K562 (cell line): ENCODE measurements at regions not wholly inside any gene's neighbourhood (a gene's known extent, or its start where the extent isn't known, plus 50 kb on each side); places are given as distances from the start of the nearest gene placed in this dataset.

Source experiments
- ATAC-seq: fragments of 200-7000 bp; cut with Tn5 transposase; 3 replicates; pipeline ENCODE4 v1.9.1; 2020; ENCODE audit warnings: moderate library complexity
- BruUV-seq: library from RNA; stranded (reverse); fragments of 400-500 nt; replicated peaks from 2 replicates; lab custom pipeline; 2021; lab: Mats Ljungman, UMichigan
- CTCF ChIA-PET: fragments of 300-600 bp; formaldehyde crosslinking; extraction: SDS; loops from one replicate; lab custom pipeline; 2021; ENCODE audit warnings: low intra/inter-chr PET ratio; lab: Yijun Ruan, JAX
- POLR2A ChIA-PET: fragments of 300-600, 350-650 bp; sonication (Branson Sonifier 250); formaldehyde crosslinking; extraction: SDS; loops from one replicate; lab custom pipeline; 2021; ENCODE audit warnings: antibody characterized with exemption, inconsistent platforms; lab: Yijun Ruan, JAX
- DNase-seq, 4 experiments: peaks; one replicate each; pipeline versions ENCODE4 v3.0.0 to v3.0.0-alpha.2; 2011 to 2018; ENCODE audit warnings: low spot score in 3 of 4, mixed read lengths in 3 of 4; ENCODE audit errors: extremely low read depth in 1 of 4
- FAIRE-seq: peaks from 2 replicates; lab custom pipeline; 2011; peaks lifted over from hg19 to GRCh38; lab: Jason Lieb, UNC
- H2AFZ ChIP-seq: 2 replicates; pipeline ENCODE4 v1.6.0; 2011; ENCODE audit warnings: low read depth, low read length, control low read depth, inconsistent platforms
- H3K27ac ChIP-seq: fragments of 200-600 bp; 3 replicates; pipeline ENCODE4 v1.8.0; 2011; ENCODE audit warnings: low read depth, mild to moderate bottlenecking, control low read depth, inconsistent platforms, low read length, moderate library complexity, mixed read lengths; ENCODE audit errors: extremely low read depth
- H3K27me3 ChIP-seq, 2 experiments: fragments of 300-600 bp in 1 of 2; 2 replicates in 1 of 2; 3 replicates in 1 of 2; pipeline versions ENCODE4 v1.6.0 to v1.8.0; 2011; ENCODE audit warnings: inconsistent platforms in 2 of 2, low read length in 2 of 2, mild to moderate bottlenecking in 1 of 2, mixed read lengths in 1 of 2, moderate library complexity in 1 of 2; ENCODE audit not compliant: control insufficient read depth in 2 of 2, insufficient read depth in 2 of 2
- H3K36me3 ChIP-seq: fragments of 300-600 bp; 3 replicates; pipeline ENCODE4 v1.8.0; 2011; ENCODE audit warnings: mild to moderate bottlenecking, low read length, inconsistent platforms; ENCODE audit not compliant: control insufficient read depth, insufficient read depth
- H3K4me1 ChIP-seq, 2 experiments: fragments of 200-600 bp in 1 of 2; replicated peaks in 1 of 2; 2 replicates in 1 of 2; 3 replicates in 1 of 2; pipeline versions ENCODE4 v1.5.1 to v1.8.0; 2011; ENCODE audit warnings: inconsistent platforms in 2 of 2, low read length in 2 of 2, mild to moderate bottlenecking in 1 of 2, mixed read lengths in 1 of 2, moderate library complexity in 1 of 2; ENCODE audit not compliant: control insufficient read depth in 2 of 2, insufficient read depth in 2 of 2
- H3K4me2 ChIP-seq: 2 replicates; pipeline ENCODE4 v1.6.1; 2011; ENCODE audit warnings: low read length, control low read depth, inconsistent platforms, mixed read lengths; ENCODE audit not compliant: insufficient read depth
- H3K4me3 ChIP-seq: fragments of 200-600 bp; sonication (generic), shearing (Covaris generic); 2 replicates; pipeline ENCODE4 v1.5.1; 2016; ENCODE audit warnings: control low read depth, inconsistent platforms
- H3K79me2 ChIP-seq: fragments of 200-600 bp; 3 replicates; pipeline ENCODE4 v1.8.0; 2011; ENCODE audit warnings: low read length, inconsistent platforms; ENCODE audit not compliant: control insufficient read depth, insufficient read depth
- H3K9ac ChIP-seq, 2 experiments: 2 replicates each; pipeline versions ENCODE4 v1.6.0 to v1.6.1; 2011; ENCODE audit warnings: low read depth in 2 of 2, low read length in 2 of 2, control low read depth in 1 of 2, inconsistent platforms in 1 of 2, mild to moderate bottlenecking in 1 of 2, mixed read lengths in 1 of 2; ENCODE audit not compliant: insufficient read depth in 1 of 2
- H3K9me1 ChIP-seq: one replicate; pipeline ENCODE4 v1.6.0; 2011; ENCODE audit warnings: inconsistent platforms, mild to moderate bottlenecking, low read length, moderate library complexity; ENCODE audit not compliant: control insufficient read depth, insufficient read depth
- H3K9me3 ChIP-seq: replicated peaks from 2 replicates; pipeline ENCODE4 v1.5.1; 2011; ENCODE audit warnings: low read depth, low read length, inconsistent platforms; ENCODE audit not compliant: control insufficient read depth, insufficient read depth
- H4K20me1 ChIP-seq: replicated peaks from 2 replicates; pipeline ENCODE4 v1.6.1; 2011; ENCODE audit warnings: low read length, inconsistent platforms, mixed read lengths; ENCODE audit not compliant: control insufficient read depth, insufficient read depth
- CBX5 ChIP-seq: IDR thresholded peaks from 2 replicates; pipeline ENCODE4 v1.6.1; 2014; ENCODE audit warnings: low read depth, borderline replicate concordance
- E2F4 ChIP-seq: sonication (generic); formaldehyde crosslinking; IDR thresholded peaks from 2 replicates; pipeline ENCODE4 v1.8.0; 2022; ENCODE audit warnings: mild to moderate bottlenecking, low read depth, missing genetic modification reagents
- FOS ChIP-seq: IDR thresholded peaks from 3 replicates; pipeline ENCODE4 v1.6.1; 2011; ENCODE audit not compliant: insufficient read length; ENCODE audit errors: extremely low read depth
- NFE2 ChIP-seq: IDR thresholded peaks from 2 replicates; pipeline ENCODE4 v1.6.1; 2014; ENCODE audit warnings: antibody characterized with exemption, low read depth
- NR1H2 ChIP-seq: sonication (generic); formaldehyde crosslinking; IDR thresholded peaks from 2 replicates; pipeline ENCODE4 v1.4.0; 2020; ENCODE audit warnings: mild to moderate bottlenecking, missing genetic modification reagents
- POLR2B ChIP-seq: fragments of 450-650 bp; IDR thresholded peaks from 2 replicates; pipeline ENCODE4 v1.6.1; 2018; ENCODE audit warnings: low read depth; ENCODE audit not compliant: partially characterized antibody
- RNF219 ChIP-seq: fragments of 250-450 bp; sonication (Bioruptor Pico); IDR thresholded peaks from 2 replicates; pipeline ENCODE4 v1.5.0; 2022; ENCODE audit warnings: mild to moderate bottlenecking
- SLC30A9 ChIP-seq: fragments of 250-450 bp; sonication (Bioruptor Pico); IDR thresholded peaks from 2 replicates; pipeline ENCODE4 v1.8.0; 2022; ENCODE audit warnings: mild to moderate bottlenecking, moderate library complexity
- SMARCA5 ChIP-seq: fragments of 450-650 bp; IDR thresholded peaks from 2 replicates; pipeline ENCODE4 v1.6.1; 2016
- SP2 ChIP-seq: IDR thresholded peaks from 2 replicates; pipeline ENCODE4 v1.6.1; 2011; ENCODE audit warnings: mild to moderate bottlenecking, low read depth, low read length, moderate library complexity; ENCODE audit not compliant: poor library complexity, severe bottlenecking; ENCODE audit errors: extremely low read depth
- STAT5A ChIP-seq: IDR thresholded peaks from 2 replicates; pipeline ENCODE4 v1.6.1; 2012; ENCODE audit warnings: low read length, inconsistent platforms, borderline replicate concordance
- TEAD2 ChIP-seq: fragments of 450-650 bp; IDR thresholded peaks from 2 replicates; pipeline ENCODE4 v1.6.1; 2016; ENCODE audit warnings: missing genetic modification characterization, control low read depth, missing compliant biosample characterization
- UBTF ChIP-seq, 2 experiments: IDR thresholded peaks; 2 replicates each; pipeline ENCODE4 v1.6.1; 2012; ENCODE audit warnings: improper control_type of control experiment in 2 of 2, low read depth in 2 of 2, low read length in 2 of 2, borderline replicate concordance in 1 of 2
- WGBS: fragments of 100-300 bp; shearing (Covaris generic); methylation state at CpG from one replicate; pipeline ENCODE4 v1.1.6; 2016; ENCODE audit warnings: low coverage, mixed read lengths; ENCODE audit not compliant: insufficient coverage; ENCODE audit errors: missing lambda C conversion rate; 5-methylcytosine and 5-hydroxymethylcytosine counted together
- in situ Hi-C: fragments of 300-500 bp; cut with MboI; formaldehyde crosslinking; loops from 4 replicates; pipeline ENCODE4 v1.15.0; 2018; ENCODE audit warnings: inconsistent platforms, mixed read lengths
- intact Hi-C: fragments of 100-400 bp; cut with micrococcal nuclease; formaldehyde crosslinking; loops from 2 replicates; pipeline ENCODE4 v1.14.2; 2022

GRCh38 chr16:87236516-87237115 lies 80.6 kb downstream of the C16orf95 start:
- no peak for FAIRE-seq
- Histone ChIP-seq H3K79me2 (no peaks in the 10 kb centered on the region), H3K4me2 (no peak overlapping the region), H3K9me3 (no peaks in the 10 kb centered on the region; the same call in 1 of the 2 replicates), H3K4me3 (no peak overlapping the region), H2AFZ (no peak overlapping the region), H3K9me1 (no peaks in the 10 kb centered on the region), H3K27me3 (peaks cover 0 to 21% of the 10 kb centered on the region in 2 experiments; a peak in 2 of 5 replicates), H3K27ac (no peak overlapping the region), H3K36me3 (no peaks in the 10 kb centered on the region), H3K9ac (no peak overlapping the region), H3K4me1 (peaks cover 0 to 4% of the 10 kb centered on the region in 2 experiments; a peak in 1 of 5 replicates), H4K20me1 (peaks cover 9% of the 10 kb centered on the region; the same call in 1 of the 2 replicates)
- 47% methylated on average over 12 of the region's 13 CpGs for WGBS
- ATAC-seq = no peak
- ChIA-PET POLR2A (interaction anchor here (0.7 kb wide), 1 partner anchor 15 kb away, joined by 3 read pairs; no protein-coding TSS in a partner anchor), CTCF (no interaction called here)
- no TSS peak for BruUV-seq
- intact Hi-C loops = no loop called here
- DNase-seq = no peak
- in situ Hi-C loops = no loop called here
- TF ChIP-seq CBX5 = no peak
- no peak for TF ChIP-seq SMARCA5
- no peak for TF ChIP-seq E2F4 (CRISPR knock-in tag)
- TF ChIP-seq SLC30A9 (CRISPR knock-in tag) = no peak
- no peak for TF ChIP-seq RNF219 (CRISPR knock-in tag)
- no peak for TF ChIP-seq NR1H2 (CRISPR knock-in tag)
- TF ChIP-seq NFE2 = no peak
- no peak for TF ChIP-seq SP2
- no peak for TF ChIP-seq POLR2B
- no peak for TF ChIP-seq FOS
- TF ChIP-seq STAT5A = no peak
- no peak for TF ChIP-seq TEAD2
- TF ChIP-seq UBTF (IDR thresholded peaks at IDR 0.05; ENCODE audit: borderline replicate concordance in 1 of 2, low read depth in 2 of 2, low read length in 2 of 2) = no peak
